Endothelial cell of umbilical vein (primary cell): ENCODE measurements at regions not wholly inside any gene's neighbourhood (a gene's known extent, or its start where the extent isn't known, plus 50 kb on each side); places are given as distances from the start of the nearest gene placed in this dataset.

Experiments
- BruUV-seq: library from RNA; stranded (reverse); fragments of 400-500 nt; replicated peaks from 2 replicates; lab custom pipeline; 2021; lab: Mats Ljungman, UMichigan
- CTCF ChIA-PET: fragments of 300-600, 350-600 bp; sonication (Branson Sonifier 250); formaldehyde crosslinking; loops from one replicate; lab custom pipeline; 2021; ENCODE audit warnings: antibody characterized with exemption, inconsistent platforms; lab: Charles Lee
- POLR2A ChIA-PET: fragments of 300-600, 350-600 bp; sonication (Branson Sonifier 250); formaldehyde crosslinking; loops from one replicate; lab custom pipeline; 2021; ENCODE audit warnings: antibody characterized with exemption, inconsistent platforms; lab: Charles Lee
- DNase-seq: peaks from one replicate; pipeline ENCODE4 v3.0.0-alpha.2; 2011; ENCODE audit warnings: low read depth, low spot score
- FAIRE-seq: peaks from 2 replicates; lab custom pipeline; 2011; peaks lifted over from hg19 to GRCh38; lab: Jason Lieb, UNC
- H2AFZ ChIP-seq: 2 replicates; pipeline ENCODE4 v1.6.0; 2012; ENCODE audit warnings: low read depth, low read length, control low read depth, inconsistent platforms
- H3K27ac ChIP-seq: 2 replicates; pipeline ENCODE4 v1.5.1; 2011; ENCODE audit warnings: low read depth, mild to moderate bottlenecking, control low read depth, low read length, moderate library complexity; ENCODE audit not compliant: insufficient read depth
- H3K27me3 ChIP-seq, 2 experiments: 2 replicates each; pipeline versions ENCODE4 v1.6.0 to v1.6.1; 2011; ENCODE audit warnings: low read length in 2 of 2, mixed read lengths in 1 of 2; ENCODE audit not compliant: control insufficient read depth in 2 of 2, insufficient read depth in 2 of 2
- H3K36me3 ChIP-seq, 2 experiments: 2 replicates in 1 of 2; 3 replicates in 1 of 2; pipeline ENCODE4 v1.5.1; 2011; ENCODE audit warnings: low read length in 2 of 2, mild to moderate bottlenecking in 1 of 2, moderate library complexity in 1 of 2; ENCODE audit not compliant: control insufficient read depth in 2 of 2, insufficient read depth in 2 of 2; ENCODE audit errors: extremely low read depth in 1 of 2
- H3K4me1 ChIP-seq: 3 replicates; pipeline ENCODE4 v1.5.1; 2011; ENCODE audit warnings: mild to moderate bottlenecking, low read length; ENCODE audit not compliant: control insufficient read depth, insufficient read depth; ENCODE audit errors: extremely low read depth
- H3K4me2 ChIP-seq: 2 replicates; pipeline ENCODE4 v1.6.1; 2011; ENCODE audit warnings: low read length, control low read depth, mixed read lengths; ENCODE audit not compliant: insufficient read depth
- H3K4me3 ChIP-seq, 3 experiments: fragments of 200-600 bp in 1 of 3; sonication (generic), shearing (Covaris generic) in 1 of 3; replicated peaks in 1 of 3; 2 replicates each; pipeline ENCODE4 v1.5.1; 2011 to 2016; ENCODE audit warnings: control low read depth in 3 of 3, low read length in 3 of 3, mild to moderate bottlenecking in 2 of 3, inconsistent platforms in 1 of 3, low read depth in 1 of 3, moderate library complexity in 1 of 3; ENCODE audit not compliant: insufficient read depth in 1 of 3
- H3K79me2 ChIP-seq: 2 replicates; pipeline ENCODE4 v1.6.0; 2012; ENCODE audit warnings: low read length, inconsistent platforms; ENCODE audit not compliant: control insufficient read depth, insufficient read depth
- H3K9ac ChIP-seq: replicated peaks from 2 replicates; pipeline ENCODE3; 2011; ENCODE audit warnings: low read length, control low read depth; ENCODE audit not compliant: insufficient read depth; ENCODE audit errors: extremely low read depth
- H3K9me1 ChIP-seq: replicated peaks from 3 replicates; pipeline ENCODE4 v1.6.0; 2011; ENCODE audit warnings: mild to moderate bottlenecking, low read length; ENCODE audit not compliant: control insufficient read depth, insufficient read depth; ENCODE audit errors: extremely low read depth
- H3K9me3 ChIP-seq: replicated peaks from 2 replicates; pipeline ENCODE4 v1.5.1; 2012; ENCODE audit warnings: low read length, inconsistent platforms; ENCODE audit not compliant: control insufficient read depth, insufficient read depth
- H4K20me1 ChIP-seq: replicated peaks from 2 replicates; pipeline ENCODE3; 2011; ENCODE audit warnings: mild to moderate bottlenecking, low read length; ENCODE audit not compliant: control insufficient read depth, insufficient read depth; ENCODE audit errors: extremely low read depth
- CTCF ChIP-seq, 2 donors: IDR thresholded peaks; 1 replicate in 1 of 2; 2 replicates in 1 of 2; pipeline ENCODE4 v1.5.1; 2011; ENCODE audit warnings: low read length in 2 of 2, mild to moderate bottlenecking in 2 of 2, moderate library complexity in 2 of 2, control low read depth in 1 of 2, inconsistent platforms in 1 of 2, low read depth in 1 of 2; ENCODE audit not compliant: insufficient read depth in 1 of 2; ENCODE audit errors: extremely low read depth in 1 of 2
- EZH2 ChIP-seq: IDR thresholded peaks from 2 replicates; pipeline ENCODE4 v1.6.1; 2012; ENCODE audit warnings: borderline replicate concordance, low read depth, mild to moderate bottlenecking, moderate library complexity, low read length, inconsistent platforms; ENCODE audit not compliant: severe bottlenecking
- FOS ChIP-seq: IDR thresholded peaks from 2 replicates; pipeline ENCODE4 v1.6.1; 2011; ENCODE audit warnings: mild to moderate bottlenecking, low read length, moderate library complexity, borderline replicate concordance; ENCODE audit not compliant: insufficient read depth
- GATA2 ChIP-seq: IDR thresholded peaks from 2 replicates; pipeline ENCODE4 v1.7.0; 2011; ENCODE audit warnings: low read depth, mild to moderate bottlenecking, moderate library complexity, mixed read lengths, low read length; ENCODE audit not compliant: insufficient read length, insufficient read depth
- JUN ChIP-seq: IDR thresholded peaks from 2 replicates; pipeline ENCODE4 v1.6.1; 2011; ENCODE audit warnings: borderline replicate concordance, low read depth; ENCODE audit not compliant: insufficient read length, insufficient read depth
- MAX ChIP-seq: IDR thresholded peaks from 2 replicates; pipeline ENCODE4 v1.6.1; 2011; ENCODE audit not compliant: insufficient read depth, insufficient read length
- MYC ChIP-seq: IDR thresholded peaks from one replicate; pipeline ENCODE4 v1.6.1; 2011; ENCODE audit warnings: mild to moderate bottlenecking, low read depth, low read length
- POLR2A ChIP-seq: IDR thresholded peaks from 2 replicates; pipeline ENCODE4 v1.6.1; 2012; ENCODE audit warnings: low read depth, mild to moderate bottlenecking, control low read depth, low read length
- POLR2AphosphoS5 ChIP-seq: IDR thresholded peaks from 2 replicates; pipeline ENCODE4 v1.6.1; 2012; ENCODE audit warnings: low read depth, mild to moderate bottlenecking, control low read depth, low read length, moderate library complexity; ENCODE audit not compliant: insufficient read depth
- dilution Hi-C: fragments of 300-500 bp; cut with MboI; formaldehyde crosslinking; loops from one replicate; pipeline ENCODE4 v1.15.0; 2019; ENCODE audit warnings: low sequenced_read_pairs; ENCODE audit not compliant: extremely low pct_ligation_motif_present
- intact Hi-C: fragments of 100-400 bp; cut with micrococcal nuclease; formaldehyde crosslinking; loops from one replicate; pipeline ENCODE4 v1.10.0; 2022

- Histone ChIP-seq H3K36me3 (no peaks in the 10 kb centered on the region), H3K4me3 (no peak overlapping the region), H3K9ac (no peak overlapping the region), H3K4me1 (no peaks in the 10 kb centered on the region), H3K27me3 (no peaks in the 10 kb centered on the region), H3K4me2 (no peak overlapping the region), H4K20me1 (no peaks in the 10 kb centered on the region), H2AFZ (no peak overlapping the region), H3K9me3 (no peaks in the 10 kb centered on the region), H3K27ac (no peak overlapping the region), H3K79me2 (no peaks in the 10 kb centered on the region), H3K9me1 (no peaks in the 10 kb centered on the region)
- TF ChIP-seq FOS (no peak), POLR2AphosphoS5 (no peak), CTCF (IDR thresholded peaks at IDR 0.05; ENCODE audit: extremely low read depth in 1 of 2, insufficient read depth in 1 of 2, low read depth in 1 of 2, low read length in 2 of 2) (no peak), GATA2 (no peak), JUN (no peak), POLR2A (no peak), MAX (no peak), MYC (no peak), EZH2 (no peak)
- BruUV-seq: no TSS peak
- FAIRE-seq: no peak
- intact Hi-C loops (no loop called here), dilution Hi-C loops (no loop called here)
- no peak for DNase-seq
- ChIA-PET CTCF (no interaction called here), POLR2A (no interaction called here)
Measured at GRCh38 chr2:49296107-49296867, 142.0 kb upstream of the FSHR start.
